Ectodermal cell (in vitro differentiated cells): ENCODE measurements at regions not wholly inside any gene's neighbourhood (a gene's known extent, or its start where the extent isn't known, plus 50 kb on each side); places are given as distances from the start of the nearest gene placed in this dataset.

Source experiments
- H3K27ac ChIP-seq: 2 replicates; pipeline ENCODE4 v1.7.0; 2013; ENCODE audit warnings: mild to moderate bottlenecking, low read depth, low read length; ENCODE audit not compliant: insufficient read depth, poor library complexity, severe bottlenecking
- H3K27me3 ChIP-seq: 2 replicates; pipeline ENCODE4 v1.7.0; 2013; ENCODE audit warnings: mild to moderate bottlenecking, low read length; ENCODE audit not compliant: insufficient read depth, control insufficient read depth, poor library complexity, severe bottlenecking
- H3K36me3 ChIP-seq: one replicate; pipeline ENCODE4 v1.7.0; 2013; ENCODE audit warnings: low read length; ENCODE audit not compliant: control insufficient read depth, insufficient read depth
- H3K4me1 ChIP-seq: one replicate; pipeline ENCODE4 v1.7.0; 2013; ENCODE audit warnings: low read length; ENCODE audit not compliant: control insufficient read depth, insufficient read depth
- H3K4me3 ChIP-seq: 2 replicates; pipeline ENCODE4 v1.7.0; 2013; ENCODE audit warnings: low read depth, low read length, control low read depth; ENCODE audit not compliant: insufficient read depth
- H3K9me3 ChIP-seq: 2 replicates; pipeline ENCODE4 v1.7.0; 2013; ENCODE audit warnings: mild to moderate bottlenecking, low read length, moderate library complexity; ENCODE audit not compliant: control insufficient read depth
- WGBS, 2 experiments: methylation state at CpG; one replicate each; pipeline ENCODE4 v1.1.7; 2013; ENCODE audit warnings: missing lambda C conversion rate in 2 of 2; 5-methylcytosine and 5-hydroxymethylcytosine counted together

- Histone ChIP-seq H3K4me1 (no peaks in the 10 kb centered on the region), H3K27ac (no peak overlapping the region), H3K36me3 (no peaks in the 10 kb centered on the region), H3K27me3 (no peaks in the 10 kb centered on the region), H3K9me3 (no peaks in the 10 kb centered on the region), H3K4me3 (no peak overlapping the region)
- 91 to 96% methylated on average over 4 to 5 of the region's 5 CpGs for WGBS, 2 experiments
Measured at GRCh38 chr10:43944381-43945093, 295.9 kb upstream of the ZNF32 start.

- Histone ChIP-seq H3K27ac (no peak overlapping the region), H3K27me3 (no peaks in the 10 kb centered on the region), H3K36me3 (no peaks in the 10 kb centered on the region), H3K9me3 (no peaks in the 10 kb centered on the region), H3K4me1 (no peaks in the 10 kb centered on the region), H3K4me3 (no peak overlapping the region)
- WGBS, 2 experiments = 93 to 94% methylated on average over 9 of the region's 9 CpGs
Measured at GRCh38 chr10:43943818-43944360, 295.2 kb upstream of the ZNF32 start.

- WGBS, 2 experiments = 93 to 94% methylated on average over 14 to 15 of the region's 15 CpGs
- Histone ChIP-seq H3K4me1 (no peaks in the 10 kb centered on the region), H3K9me3 (no peaks in the 10 kb centered on the region), H3K27me3 (no peaks in the 10 kb centered on the region), H3K27ac (no peak overlapping the region), H3K36me3 (no peaks in the 10 kb centered on the region), H3K4me3 (no peak overlapping the region)
Measured at GRCh38 chr10:43943119-43943817, 294.6 kb upstream of the ZNF32 start.

- H3K27ac ChIP-seq = no peak overlapping the region
- H3K4me1 ChIP-seq = no peaks in the 10 kb centered on the region
- H3K4me3 ChIP-seq = no peak overlapping the region
- H3K36me3 ChIP-seq = no peaks in the 10 kb centered on the region
- no peaks in the 10 kb centered on the region for H3K9me3 ChIP-seq
- 83 to 86% methylated on average over 10 of the region's 10 CpGs for WGBS, 2 experiments
- no peaks in the 10 kb centered on the region for H3K27me3 ChIP-seq
Measured at GRCh38 chr10:43942096-43942850, 293.6 kb upstream of the ZNF32 start.

- H3K4me1 ChIP-seq = no peaks in the 10 kb centered on the region
Measured at GRCh38 chr10:43940898-43941837, 292.5 kb upstream of the ZNF32 start.

GRCh38 chr10:43939939-43940820 lies 291.5 kb upstream of the ZNF32 start:
- no peak overlapping the region for H3K4me3 ChIP-seq
- no peaks in the 10 kb centered on the region for H3K9me3 ChIP-seq
- H3K36me3 ChIP-seq = no peaks in the 10 kb centered on the region
- H3K27ac ChIP-seq = no peak overlapping the region
- H3K4me1 ChIP-seq = no peaks in the 10 kb centered on the region
- 85 to 86% methylated on average over 10 of the region's 10 CpGs for WGBS, 2 experiments
- no peaks in the 10 kb centered on the region for H3K27me3 ChIP-seq

More at GRCh38 chr10:43940898-43941837, 292.5 kb upstream of the ZNF32 start:
- Histone ChIP-seq H3K36me3 (no peaks in the 10 kb centered on the region), H3K27me3 (no peaks in the 10 kb centered on the region), H3K27ac (no peak overlapping the region), H3K9me3 (no peaks in the 10 kb centered on the region), H3K4me3 (no peak overlapping the region)
- WGBS, 2 experiments = 91 to 94% methylated on average over 2 to 4 of the region's 4 CpGs

GRCh38 chr10:43939389-43939938 lies 290.8 kb upstream of the ZNF32 start:
- Histone ChIP-seq H3K36me3 (no peaks in the 10 kb centered on the region), H3K27ac (no peak overlapping the region), H3K4me1 (no peaks in the 10 kb centered on the region), H3K4me3 (no peak overlapping the region), H3K27me3 (no peaks in the 10 kb centered on the region), H3K9me3 (no peaks in the 10 kb centered on the region)
- WGBS, 2 experiments = 79 to 80% methylated on average over 6 of the region's 6 CpGs

GRCh38 chr10:43938810-43939209 lies 290.1 kb upstream of the ZNF32 start:
- Histone ChIP-seq H3K27ac (no peak overlapping the region), H3K4me1 (no peaks in the 10 kb centered on the region), H3K9me3 (no peaks in the 10 kb centered on the region), H3K27me3 (no peaks in the 10 kb centered on the region), H3K4me3 (no peak overlapping the region), H3K36me3 (no peaks in the 10 kb centered on the region)
- WGBS, 2 experiments = 83% methylated on average over 8 of the region's 8 CpGs
